GM12878 (cell line): ENCODE measurements at regions not wholly inside any gene's neighbourhood (a gene's known extent, or its start where the extent isn't known, plus 50 kb on each side); places are given as distances from the start of the nearest gene placed in this dataset.

Experiments
- ATAC-seq: fragments of 200-7000 bp; cut with Tn5 transposase; 3 replicates; pipeline ENCODE4 v1.9.1; 2020; ENCODE audit warnings: mild to moderate bottlenecking, moderate library complexity
- BruUV-seq: library from RNA; stranded (reverse); fragments of 400-500 nt; replicated peaks from 2 replicates; lab custom pipeline; 2021; lab: Mats Ljungman, UMichigan
- CTCF ChIA-PET: fragments of 300-600 bp; sonication (Branson Sonifier 250); formaldehyde crosslinking; extraction: SDS; loops from one replicate; lab custom pipeline; 2021; ENCODE audit warnings: inconsistent platforms; lab: Yijun Ruan, JAX
- POLR2A ChIA-PET: fragments of 350-600 bp; formaldehyde crosslinking; extraction: SDS; loops from one replicate; lab custom pipeline; 2021; ENCODE audit warnings: inconsistent platforms; lab: Charles Lee
- RAD21 ChIA-PET: fragments of 300-600 bp; sonication (Branson Sonifier 250); formaldehyde crosslinking; loops from one replicate; lab custom pipeline; 2023; ENCODE audit warnings: antibody characterized with exemption; ENCODE audit not compliant: unreplicated experiment; lab: Charles Lee
- SMC1A ChIA-PET: fragments of 300-600 bp; sonication (Branson Sonifier 250); formaldehyde crosslinking; loops from one replicate; lab custom pipeline; 2023; ENCODE audit not compliant: unreplicated experiment, uncharacterized antibody; lab: Charles Lee
- DNase-seq: peaks from one replicate; pipeline ENCODE4 v3.0.0-alpha.2; 2011; ENCODE audit warnings: low read depth, low spot score
- FAIRE-seq: peaks from 3 replicates; lab custom pipeline; 2011; peaks lifted over from hg19 to GRCh38; lab: Jason Lieb, UNC
- H2AFZ ChIP-seq: 2 replicates; pipeline ENCODE4 v1.6.0; 2011; ENCODE audit warnings: low read depth, low read length, control low read depth; ENCODE audit not compliant: control insufficient read depth
- H3K27ac ChIP-seq: 2 replicates; pipeline ENCODE4 v1.5.1; 2011; ENCODE audit warnings: control low read depth; ENCODE audit not compliant: control insufficient read depth, insufficient read depth
- H3K27me3 ChIP-seq, 2 experiments: replicated peaks in 1 of 2; 2 replicates each; pipeline versions ENCODE4 v1.6.0 to v1.6.1; 2011; ENCODE audit warnings: low read length in 1 of 2; ENCODE audit not compliant: control insufficient read depth in 2 of 2, insufficient read depth in 2 of 2
- H3K36me3 ChIP-seq, 2 experiments: 2 replicates each; pipeline ENCODE4 v1.5.1; 2011; ENCODE audit warnings: low read length in 1 of 2; ENCODE audit not compliant: control insufficient read depth in 2 of 2, insufficient read depth in 2 of 2
- H3K4me1 ChIP-seq: 2 replicates; pipeline ENCODE4 v1.6.1; 2011; ENCODE audit warnings: mild to moderate bottlenecking, low read length, moderate library complexity, mixed read lengths; ENCODE audit not compliant: control insufficient read depth, insufficient read depth
- H3K4me2 ChIP-seq: 2 replicates; pipeline ENCODE4 v1.6.0; 2011; ENCODE audit warnings: control low read depth; ENCODE audit not compliant: control insufficient read depth, insufficient read depth
- H3K4me3 ChIP-seq: fragments of 200-600 bp; sonication (generic); 2 replicates; pipeline ENCODE4 v1.5.1; 2016
- H3K79me2 ChIP-seq: 2 replicates; pipeline ENCODE4 v1.6.0; 2011; ENCODE audit warnings: low read length; ENCODE audit not compliant: control insufficient read depth, insufficient read depth
- H3K9ac ChIP-seq: 2 replicates; pipeline ENCODE4 v1.8.0; 2011; ENCODE audit warnings: low read length, control low read depth, mixed read lengths; ENCODE audit not compliant: control insufficient read depth, insufficient read depth
- H3K9me3 ChIP-seq: replicated peaks from 3 replicates; pipeline ENCODE4 v1.5.1; 2011; ENCODE audit warnings: mild to moderate bottlenecking, low read length; ENCODE audit not compliant: control insufficient read depth, insufficient read depth
- H4K20me1 ChIP-seq: 2 replicates; pipeline ENCODE4 v1.6.0; 2011; ENCODE audit not compliant: control insufficient read depth, insufficient read depth
- ESRRA ChIP-seq: IDR thresholded peaks from 2 replicates; pipeline ENCODE4 v1.6.1; 2012; ENCODE audit warnings: mild to moderate bottlenecking, low read length, improper control_type of control experiment
- HCFC1 ChIP-seq: fragments of 150-350 bp; IDR thresholded peaks from 2 replicates; pipeline ENCODE4 v1.6.1; 2014; ENCODE audit warnings: low read length
- MTA2 ChIP-seq: fragments of 450-650 bp; IDR thresholded peaks from 2 replicates; pipeline ENCODE4 v1.6.1; 2016; ENCODE audit warnings: low read depth, mild to moderate bottlenecking, moderate library complexity
- MTA3 ChIP-seq: IDR thresholded peaks from 2 replicates; pipeline ENCODE4 v1.6.1; 2012; ENCODE audit warnings: low read length, inconsistent platforms, borderline replicate concordance
- NRF1 ChIP-seq: conservative IDR thresholded peaks from 2 replicates; pipeline ENCODE4 v1.6.1; 2011; ENCODE audit warnings: mild to moderate bottlenecking, low read depth, low read length, improper control_type of control experiment
- PML ChIP-seq: IDR thresholded peaks from 2 replicates; pipeline ENCODE4 v1.6.1; 2012; ENCODE audit warnings: low read length, inconsistent platforms
- POLR2A ChIP-seq: IDR thresholded peaks from 2 replicates; pipeline ENCODE4 v1.6.1; 2011; ENCODE audit warnings: low read depth, mild to moderate bottlenecking, low read length
- RELA ChIP-seq: fragments of 450-650 bp; IDR thresholded peaks from 2 replicates; pipeline ENCODE4 v1.8.0; 2014; ENCODE audit warnings: borderline replicate concordance; ENCODE audit not compliant: partially characterized antibody
- SMAD1 ChIP-seq: fragments of 450-650 bp; IDR thresholded peaks from 2 replicates; pipeline ENCODE4 v1.6.1; 2018; ENCODE audit warnings: mild to moderate bottlenecking, low read depth; ENCODE audit not compliant: partially characterized antibody
- WGBS: methylation state at CpG from one replicate; pipeline ENCODE4 v1.1.6; 2016; ENCODE audit warnings: low lambda C conversion rate; ENCODE audit not compliant: insufficient replicate concordance, insufficient coverage; ENCODE audit errors: missing lambda C conversion rate; 5-methylcytosine and 5-hydroxymethylcytosine counted together
- in situ Hi-C: fragments of 300-500 bp; cut with MboI; formaldehyde crosslinking; loops from 9 replicates; pipeline ENCODE4 v1.14.3; 2018; ENCODE audit warnings: mixed read lengths
- intact Hi-C: fragments of 100-400 bp; cut with micrococcal nuclease; formaldehyde crosslinking; loops from one replicate; pipeline ENCODE4 v1.14.2; 2022; ENCODE audit not compliant: unreplicated experiment
- TF ChIP-seq, protein P1 (sequence below): fragments of 450-650 bp; IDR thresholded peaks from 2 replicates; pipeline ENCODE4 v1.6.1; 2017; ENCODE audit warnings: mild to moderate bottlenecking, moderate library complexity
- TF ChIP-seq, protein P2 (sequence below): fragments of 450-650 bp; IDR thresholded peaks from 2 replicates; pipeline ENCODE4 v1.6.1; 2017; ENCODE audit warnings: borderline replicate concordance
- TF ChIP-seq, protein P3 (sequence below): IDR thresholded peaks from 2 replicates; pipeline ENCODE4 v1.6.1; 2012; ENCODE audit warnings: mild to moderate bottlenecking, low read depth, low read length

DNA sequence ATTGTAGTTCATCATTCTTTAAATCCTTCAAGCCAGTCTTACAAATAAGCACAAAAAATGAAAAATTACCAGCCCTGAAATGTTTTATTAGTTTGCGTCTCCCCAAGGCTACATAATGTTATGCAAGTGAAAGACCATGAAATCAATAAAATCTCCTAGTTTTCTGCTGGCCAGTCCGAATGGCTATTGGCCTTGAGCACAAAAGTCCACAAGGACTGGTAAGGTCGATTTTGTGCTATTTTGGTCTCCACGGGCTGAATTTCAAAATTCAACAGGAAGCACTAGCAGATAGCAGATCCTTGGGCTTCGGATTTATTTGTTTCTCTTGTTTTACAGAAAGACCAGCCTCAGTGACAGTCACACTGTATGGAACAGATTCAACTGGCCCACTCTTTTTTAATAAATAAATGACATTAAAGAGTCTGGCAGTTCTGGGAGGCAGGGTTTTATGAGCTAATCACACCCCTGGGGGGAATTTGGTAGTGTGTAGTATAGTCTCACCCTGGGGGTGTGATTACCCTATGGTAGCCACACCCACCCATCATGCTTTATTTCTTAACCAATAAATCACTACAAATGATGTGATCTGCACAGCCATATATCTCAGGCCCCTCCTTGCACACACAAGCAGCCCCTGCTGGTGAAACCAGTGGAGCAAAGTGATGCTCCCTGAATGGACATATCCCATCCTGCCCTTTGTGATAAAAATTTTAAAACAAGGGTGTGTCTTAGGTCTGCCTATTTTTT, 51.1 kb upstream of the TMEM33 start:
- SMC1A ChIA-PET, result interaction anchor here (0.9 to 1.5 kb wide), 3 partner anchors 11 to 183 kb away, joined by 3 to 4 read pairs (median 3); no protein-coding TSS in a partner anchor
- TF ChIP-seq NRF1 (no peak), MTA2 (no peak), MTA3 (no peak), ESRRA (no peak), POLR2A (no peak), PML (no peak), RELA (no peak), SMAD1 (no peak), HCFC1 (no peak)
- TF ChIP-seq, protein P1, sequence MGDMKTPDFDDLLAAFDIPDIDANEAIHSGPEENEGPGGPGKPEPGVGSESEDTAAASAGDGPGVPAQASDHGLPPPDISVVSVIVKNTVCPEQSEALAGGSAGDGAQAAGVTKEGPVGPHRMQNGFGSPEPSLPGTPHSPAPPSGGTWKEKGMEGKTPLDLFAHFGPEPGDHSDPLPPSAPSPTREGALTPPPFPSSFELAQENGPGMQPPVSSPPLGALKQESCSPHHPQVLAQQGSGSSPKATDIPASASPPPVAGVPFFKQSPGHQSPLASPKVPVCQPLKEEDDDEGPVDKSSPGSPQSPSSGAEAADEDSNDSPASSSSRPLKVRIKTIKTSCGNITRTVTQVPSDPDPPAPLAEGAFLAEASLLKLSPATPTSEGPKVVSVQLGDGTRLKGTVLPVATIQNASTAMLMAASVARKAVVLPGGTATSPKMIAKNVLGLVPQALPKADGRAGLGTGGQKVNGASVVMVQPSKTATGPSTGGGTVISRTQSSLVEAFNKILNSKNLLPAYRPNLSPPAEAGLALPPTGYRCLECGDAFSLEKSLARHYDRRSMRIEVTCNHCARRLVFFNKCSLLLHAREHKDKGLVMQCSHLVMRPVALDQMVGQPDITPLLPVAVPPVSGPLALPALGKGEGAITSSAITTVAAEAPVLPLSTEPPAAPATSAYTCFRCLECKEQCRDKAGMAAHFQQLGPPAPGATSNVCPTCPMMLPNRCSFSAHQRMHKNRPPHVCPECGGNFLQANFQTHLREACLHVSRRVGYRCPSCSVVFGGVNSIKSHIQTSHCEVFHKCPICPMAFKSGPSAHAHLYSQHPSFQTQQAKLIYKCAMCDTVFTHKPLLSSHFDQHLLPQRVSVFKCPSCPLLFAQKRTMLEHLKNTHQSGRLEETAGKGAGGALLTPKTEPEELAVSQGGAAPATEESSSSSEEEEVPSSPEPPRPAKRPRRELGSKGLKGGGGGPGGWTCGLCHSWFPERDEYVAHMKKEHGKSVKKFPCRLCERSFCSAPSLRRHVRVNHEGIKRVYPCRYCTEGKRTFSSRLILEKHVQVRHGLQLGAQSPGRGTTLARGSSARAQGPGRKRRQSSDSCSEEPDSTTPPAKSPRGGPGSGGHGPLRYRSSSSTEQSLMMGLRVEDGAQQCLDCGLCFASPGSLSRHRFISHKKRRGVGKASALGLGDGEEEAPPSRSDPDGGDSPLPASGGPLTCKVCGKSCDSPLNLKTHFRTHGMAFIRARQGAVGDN, result no peak
- TF ChIP-seq, protein P2, sequence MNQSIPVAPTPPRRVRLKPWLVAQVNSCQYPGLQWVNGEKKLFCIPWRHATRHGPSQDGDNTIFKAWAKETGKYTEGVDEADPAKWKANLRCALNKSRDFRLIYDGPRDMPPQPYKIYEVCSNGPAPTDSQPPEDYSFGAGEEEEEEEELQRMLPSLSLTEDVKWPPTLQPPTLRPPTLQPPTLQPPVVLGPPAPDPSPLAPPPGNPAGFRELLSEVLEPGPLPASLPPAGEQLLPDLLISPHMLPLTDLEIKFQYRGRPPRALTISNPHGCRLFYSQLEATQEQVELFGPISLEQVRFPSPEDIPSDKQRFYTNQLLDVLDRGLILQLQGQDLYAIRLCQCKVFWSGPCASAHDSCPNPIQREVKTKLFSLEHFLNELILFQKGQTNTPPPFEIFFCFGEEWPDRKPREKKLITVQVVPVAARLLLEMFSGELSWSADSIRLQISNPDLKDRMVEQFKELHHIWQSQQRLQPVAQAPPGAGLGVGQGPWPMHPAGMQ, result no peak
- TF ChIP-seq, protein P3, sequence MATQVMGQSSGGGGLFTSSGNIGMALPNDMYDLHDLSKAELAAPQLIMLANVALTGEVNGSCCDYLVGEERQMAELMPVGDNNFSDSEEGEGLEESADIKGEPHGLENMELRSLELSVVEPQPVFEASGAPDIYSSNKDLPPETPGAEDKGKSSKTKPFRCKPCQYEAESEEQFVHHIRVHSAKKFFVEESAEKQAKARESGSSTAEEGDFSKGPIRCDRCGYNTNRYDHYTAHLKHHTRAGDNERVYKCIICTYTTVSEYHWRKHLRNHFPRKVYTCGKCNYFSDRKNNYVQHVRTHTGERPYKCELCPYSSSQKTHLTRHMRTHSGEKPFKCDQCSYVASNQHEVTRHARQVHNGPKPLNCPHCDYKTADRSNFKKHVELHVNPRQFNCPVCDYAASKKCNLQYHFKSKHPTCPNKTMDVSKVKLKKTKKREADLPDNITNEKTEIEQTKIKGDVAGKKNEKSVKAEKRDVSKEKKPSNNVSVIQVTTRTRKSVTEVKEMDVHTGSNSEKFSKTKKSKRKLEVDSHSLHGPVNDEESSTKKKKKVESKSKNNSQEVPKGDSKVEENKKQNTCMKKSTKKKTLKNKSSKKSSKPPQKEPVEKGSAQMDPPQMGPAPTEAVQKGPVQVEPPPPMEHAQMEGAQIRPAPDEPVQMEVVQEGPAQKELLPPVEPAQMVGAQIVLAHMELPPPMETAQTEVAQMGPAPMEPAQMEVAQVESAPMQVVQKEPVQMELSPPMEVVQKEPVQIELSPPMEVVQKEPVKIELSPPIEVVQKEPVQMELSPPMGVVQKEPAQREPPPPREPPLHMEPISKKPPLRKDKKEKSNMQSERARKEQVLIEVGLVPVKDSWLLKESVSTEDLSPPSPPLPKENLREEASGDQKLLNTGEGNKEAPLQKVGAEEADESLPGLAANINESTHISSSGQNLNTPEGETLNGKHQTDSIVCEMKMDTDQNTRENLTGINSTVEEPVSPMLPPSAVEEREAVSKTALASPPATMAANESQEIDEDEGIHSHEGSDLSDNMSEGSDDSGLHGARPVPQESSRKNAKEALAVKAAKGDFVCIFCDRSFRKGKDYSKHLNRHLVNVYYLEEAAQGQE, result no peak
- TF ChIP-seq, all 136 proteins: peak for 0
- no TSS peak for BruUV-seq
- DNase-seq, result no peak
- Histone ChIP-seq H3K4me1 (no peaks in the 10 kb centered on the region), H3K9ac (no peak overlapping the region), H2AFZ (no peak overlapping the region), H3K27me3 (peaks cover 13 to 18% of the 10 kb centered on the region in 2 experiments), H3K27ac (no peak overlapping the region), H4K20me1 (no peaks in the 10 kb centered on the region), H3K79me2 (no peaks in the 10 kb centered on the region), H3K4me2 (no peak overlapping the region), H3K4me3 (no peak overlapping the region), H3K36me3 (no peaks in the 10 kb centered on the region), H3K9me3 (no peaks in the 10 kb centered on the region)
- WGBS, result 13% methylated on average over 5 of the region's 5 CpGs
- in situ Hi-C loops (no loop called here), intact Hi-C loops (loop anchor here (1.0 to 2.0 kb wide), 2 partner anchors 191 to 603 kb away; no protein-coding TSS in a partner anchor)
- ChIA-PET CTCF (interaction anchor here (0.6 to 7.6 kb wide), 9 partner anchors 10 to 603 kb away, joined by 3 to 85 read pairs (median 4); no protein-coding TSS in a partner anchor), RAD21 (no interaction called here), POLR2A (no interaction called here)
- no peak for FAIRE-seq
- no peak for ATAC-seq
